Stimulated activated CD4-positive, alpha-beta T cell treated with anti-CD3 and anti-CD28 coated beads, Interleukin-1b, Interleukin-23, amount 100 ng/mL, for 4 hours (primary cell): ENCODE measurements at regions not wholly inside any gene's neighbourhood (a gene's known extent, or its start where the extent isn't known, plus 50 kb on each side); places are given as distances from the start of the nearest gene placed in this dataset.
"Not testable (repeated sequence)": the region's sequence is repeated elsewhere in the genome, so short reads cannot be mapped to it uniquely, and the experiment has no call there.

Source experiments
- DNase-seq, 2 donors: peaks; one replicate each; pipeline ENCODE4 v3.0.0-alpha.2; 2020; ENCODE audit warnings: low read depth in 2 of 2

DNA sequence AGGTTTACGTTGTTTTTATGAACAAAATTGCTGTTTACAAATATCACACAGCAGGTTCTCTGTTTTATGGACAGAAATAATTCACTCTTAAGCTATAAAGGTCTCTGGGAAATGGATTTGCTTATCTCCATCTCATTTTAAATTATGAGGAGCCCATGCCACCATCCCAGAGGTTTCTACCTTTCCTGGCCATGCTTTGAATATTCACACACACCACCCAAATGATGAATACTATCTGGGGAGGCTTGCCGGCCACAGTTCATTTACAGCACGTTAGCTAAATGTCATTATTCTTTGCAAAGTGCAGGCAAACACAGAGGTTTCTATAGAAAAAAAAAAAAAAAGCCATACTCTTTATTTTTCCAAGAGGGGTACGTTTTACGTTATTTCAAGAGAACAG is 1446.7 kb downstream of the FAM181B start:
- no peak for DNase-seq

DNA sequence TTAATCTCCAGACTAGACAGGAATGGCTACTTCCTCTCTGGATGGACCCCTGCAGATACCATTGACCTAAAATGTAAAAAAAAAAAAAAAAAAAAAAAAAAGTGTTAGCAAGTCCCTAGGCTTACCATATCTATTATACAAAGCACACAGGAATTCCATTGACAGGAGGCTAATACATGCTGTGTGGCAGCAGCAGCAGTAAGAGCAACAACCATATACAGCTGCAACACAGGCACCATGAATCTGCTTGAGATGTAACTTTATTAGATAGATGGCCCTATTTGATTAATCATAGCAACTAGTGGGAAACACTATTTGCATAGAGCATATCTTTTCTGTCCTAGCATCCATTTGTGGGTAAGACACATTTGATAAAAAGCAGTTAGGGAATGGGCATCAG is 1447.1 kb downstream of the FAM181B start:
- no peak for DNase-seq

DNA sequence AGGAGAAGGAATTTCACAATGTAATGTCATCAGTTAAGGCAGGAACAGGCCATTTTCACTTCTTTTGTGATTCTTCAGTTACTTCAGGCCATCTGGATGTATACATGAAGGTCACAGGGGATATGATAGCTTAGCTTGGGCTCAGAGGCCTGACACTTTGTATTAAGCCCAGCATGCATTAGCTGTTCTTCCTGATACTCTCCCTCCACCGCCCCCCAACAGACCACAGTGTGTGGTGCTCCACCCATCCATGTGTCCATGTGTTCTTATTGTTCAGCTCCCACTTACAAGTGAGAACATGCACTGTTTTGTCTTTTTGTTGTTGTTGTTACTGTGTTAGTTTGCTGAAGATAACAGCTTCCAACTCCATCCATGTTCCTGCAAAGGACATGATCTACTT is 1453.4 kb downstream of the FAM181B start:
- DNase-seq: not testable (repeated sequence)

DNA sequence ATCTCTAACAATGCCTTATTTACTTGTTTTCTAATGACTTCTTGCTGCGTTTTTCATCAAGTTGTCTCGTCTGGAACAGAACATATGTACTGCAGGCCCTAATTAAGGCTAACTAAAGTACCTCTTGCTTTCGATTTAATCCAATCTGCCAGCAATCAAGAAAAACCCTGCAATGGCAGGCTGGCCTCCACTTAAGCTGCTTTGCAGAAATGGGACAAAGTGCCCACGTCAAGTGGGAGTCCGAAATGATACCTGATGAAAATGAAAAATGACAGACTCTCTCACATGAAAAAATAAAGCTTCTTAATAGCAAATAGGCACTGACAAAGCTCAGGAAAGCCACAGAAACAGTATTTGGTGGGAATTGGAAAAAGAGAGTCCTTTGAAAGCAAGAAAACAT is 1454.7 kb downstream of the FAM181B start:
- DNase-seq: no peak

DNA sequence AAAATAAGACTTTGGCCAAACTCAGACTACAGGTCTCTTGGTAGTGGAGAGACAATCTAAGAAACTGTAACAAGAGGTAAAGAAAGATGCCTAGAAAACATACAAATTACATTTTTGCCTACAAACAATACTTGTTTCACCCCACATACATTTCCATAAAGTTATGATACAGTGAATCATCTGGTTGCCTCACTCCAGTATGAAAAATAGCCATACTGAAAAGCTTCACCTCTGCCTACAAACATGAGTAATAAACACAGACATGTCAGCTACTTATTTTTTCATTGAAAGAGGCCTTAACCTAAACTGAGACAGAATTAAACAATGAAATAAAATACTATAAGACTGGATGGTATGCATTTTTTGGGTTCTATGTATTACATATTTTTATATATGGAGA is 1463.0 kb downstream of the FAM181B start:
- no peak for DNase-seq

DNA sequence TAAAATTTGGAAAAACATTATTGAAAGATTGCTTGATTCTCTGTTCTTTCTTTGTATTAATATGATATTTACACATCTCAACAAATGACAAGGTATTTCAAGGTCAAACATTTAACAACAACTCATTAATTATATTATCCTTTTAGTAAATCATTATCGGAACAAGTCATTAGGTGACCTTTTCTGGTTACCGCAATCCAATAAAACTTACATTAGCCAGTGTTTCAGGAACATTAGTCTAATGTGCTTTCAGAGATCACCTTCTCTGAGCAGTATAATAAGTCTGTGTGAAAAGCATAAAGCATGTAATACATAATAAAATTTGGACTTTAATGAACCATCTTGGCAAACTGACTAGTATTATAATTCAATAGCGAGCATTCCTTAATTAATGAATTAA is 1466.4 kb downstream of the FAM181B start:
- DNase-seq: no peak

DNA sequence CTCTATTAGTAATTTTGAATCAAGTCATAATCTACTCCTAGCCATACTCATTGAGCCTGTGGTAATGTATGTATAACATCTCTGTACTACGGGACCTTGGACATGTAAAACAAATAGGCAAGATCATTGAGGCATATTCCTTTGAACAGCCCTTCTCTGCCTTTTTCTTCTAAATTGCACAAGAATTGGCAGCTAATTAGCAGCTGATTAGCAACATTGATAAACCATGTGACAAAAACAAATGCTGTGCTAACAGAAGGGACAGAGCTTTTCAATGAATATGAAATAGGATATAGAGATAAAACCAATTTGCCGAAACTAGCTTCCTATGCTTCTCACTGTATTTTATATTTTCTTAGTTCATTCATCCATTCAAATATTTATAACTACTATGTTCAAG is 1474.2 kb downstream of the FAM181B start:
- no peak for DNase-seq

DNA sequence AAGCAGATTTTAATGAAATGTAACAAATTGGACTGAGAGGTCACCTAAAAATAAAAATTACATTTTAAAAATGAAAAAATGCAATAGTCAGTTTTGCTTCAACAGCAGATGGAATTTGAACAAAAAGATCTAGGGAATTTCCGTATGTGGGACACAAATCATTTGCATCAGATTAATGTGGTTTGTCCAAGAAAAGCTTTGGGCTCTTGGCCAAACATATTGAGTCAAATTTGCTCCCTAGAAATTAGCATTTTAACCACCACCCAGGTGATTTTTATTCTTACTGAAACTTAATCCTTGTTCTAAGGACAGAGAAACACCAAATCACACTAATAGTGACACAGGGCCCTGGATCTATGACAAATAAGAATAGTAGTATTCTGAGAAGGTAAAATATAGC is 1477.8 kb downstream of the FAM181B start:
- no peak for DNase-seq

DNA sequence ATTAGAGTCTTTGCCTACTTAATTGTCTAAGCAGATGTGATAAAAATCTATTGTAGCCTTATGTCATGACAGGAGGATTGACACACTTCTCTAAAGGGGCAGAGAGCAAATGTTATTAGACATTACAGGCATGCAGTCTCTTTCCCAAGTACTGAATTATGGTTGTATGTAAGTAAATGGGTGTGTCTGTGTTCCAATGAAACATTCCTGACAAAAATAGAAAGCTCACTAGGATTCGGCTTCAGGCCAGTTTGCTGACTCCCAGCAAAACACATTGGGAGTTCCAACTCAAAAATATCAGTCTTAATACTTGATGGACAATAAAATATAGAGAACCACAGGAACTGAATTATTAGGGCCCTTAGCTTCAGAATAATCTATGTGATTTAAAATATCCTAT is 1480.4 kb downstream of the FAM181B start:
- DNase-seq: no peak

DNA sequence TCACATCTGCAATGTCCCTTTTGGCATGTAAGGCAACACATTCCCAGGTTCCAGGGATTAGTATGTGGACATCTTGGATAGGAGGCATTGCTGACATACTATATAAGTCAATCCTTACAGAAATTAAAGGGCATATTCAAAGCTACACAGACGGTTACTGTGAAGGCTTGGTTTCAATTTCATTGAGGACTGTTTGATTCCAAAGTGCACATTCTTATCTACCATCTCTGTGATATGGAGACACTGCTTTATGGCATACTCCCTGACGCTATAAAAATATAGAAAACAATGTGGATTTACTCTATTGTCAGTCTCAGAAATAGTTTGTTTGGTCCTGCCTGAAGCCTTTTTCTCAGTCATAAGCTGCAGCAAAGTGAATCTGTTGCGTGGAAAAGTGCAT is 1486.7 kb downstream of the FAM181B start:
- DNase-seq: no peak

DNA sequence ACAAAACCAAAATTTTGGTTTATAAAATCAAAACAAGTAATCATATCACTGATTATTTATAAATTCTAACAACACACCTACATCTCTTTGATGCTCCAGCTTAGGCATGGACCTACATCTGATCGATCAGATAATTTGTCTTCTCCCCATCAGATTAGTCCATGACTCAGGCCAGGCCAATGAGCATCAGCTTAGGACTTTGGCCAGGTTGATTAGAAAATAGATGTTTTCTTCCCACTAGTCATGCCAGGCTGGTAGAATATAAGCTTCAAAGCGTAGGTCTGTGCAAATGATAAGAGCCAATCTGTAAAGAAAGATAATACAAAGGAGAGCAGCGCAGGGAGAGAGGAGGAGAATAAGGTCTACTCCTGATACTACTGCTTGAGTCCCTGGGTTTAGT is 1487.9 kb downstream of the FAM181B start:
- no peak for DNase-seq

DNA sequence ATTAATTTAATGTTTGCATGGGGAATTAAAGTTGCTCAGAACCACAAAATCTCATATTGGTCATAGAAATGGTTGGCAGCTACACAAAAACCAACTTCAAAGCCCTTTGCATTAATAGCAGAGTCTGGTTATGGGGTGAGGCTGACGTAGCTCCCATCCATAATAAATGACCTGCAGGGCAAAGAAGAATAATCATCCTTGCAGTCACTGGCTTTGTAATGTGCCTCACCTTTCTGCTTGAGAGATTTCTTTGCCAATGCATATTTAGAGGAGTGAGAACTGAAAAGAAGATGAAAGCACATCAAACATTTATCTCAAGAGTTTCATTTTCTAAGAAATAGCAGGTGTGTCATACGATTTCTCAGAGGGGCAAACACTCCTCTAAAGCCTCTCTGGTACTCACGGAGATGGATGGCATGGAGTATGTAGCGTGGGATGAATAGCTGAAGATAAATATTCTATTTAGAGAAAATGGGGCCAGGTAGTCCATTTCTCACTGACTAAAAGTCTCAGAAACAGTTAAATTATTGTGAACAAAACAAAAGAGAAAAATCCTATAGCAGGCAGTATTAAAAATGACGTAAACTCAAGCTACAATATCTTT is 1491.9 kb downstream of the FAM181B start:
- DNase-seq: no peak

DNA sequence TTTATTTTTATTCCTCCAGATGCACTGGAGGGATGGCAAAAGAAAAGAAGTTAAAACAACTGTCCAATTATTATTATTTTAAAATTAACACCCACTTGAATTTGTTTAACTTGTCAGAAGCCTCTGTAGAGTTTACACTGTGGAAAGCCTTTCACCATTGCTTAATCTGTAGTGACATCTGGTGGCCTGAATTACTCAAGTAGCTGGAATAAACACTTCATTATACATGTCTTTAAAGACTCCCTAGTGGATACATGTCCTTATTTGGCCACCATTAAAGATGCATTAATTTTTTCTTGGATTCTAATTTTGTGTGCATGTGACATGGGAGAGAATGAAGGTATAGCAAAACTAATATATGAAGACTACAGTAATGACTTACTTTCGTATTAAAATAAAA is 1496.5 kb downstream of the FAM181B start:
- DNase-seq: no peak

DNA sequence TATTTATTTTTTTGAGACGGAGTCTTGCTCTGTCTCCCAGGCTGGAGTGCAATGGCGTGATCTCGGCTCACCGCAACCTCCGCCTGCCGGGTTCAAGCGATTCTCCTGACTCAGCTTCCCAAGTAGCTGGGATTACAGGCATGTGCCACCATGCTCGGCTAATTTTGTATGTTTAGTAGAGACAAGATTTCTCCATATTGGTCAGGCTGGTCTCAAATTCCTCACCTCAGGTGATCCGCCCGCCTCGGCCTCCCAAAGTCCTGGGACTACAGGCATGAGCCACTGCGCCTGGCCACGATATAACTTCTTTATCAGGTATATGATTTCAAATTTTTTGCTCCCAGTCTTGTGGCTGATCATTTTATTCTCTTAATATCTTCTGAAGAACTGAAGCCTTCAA is 1506.3 kb downstream of the FAM181B start:
- DNase-seq: not testable (repeated sequence)

DNA sequence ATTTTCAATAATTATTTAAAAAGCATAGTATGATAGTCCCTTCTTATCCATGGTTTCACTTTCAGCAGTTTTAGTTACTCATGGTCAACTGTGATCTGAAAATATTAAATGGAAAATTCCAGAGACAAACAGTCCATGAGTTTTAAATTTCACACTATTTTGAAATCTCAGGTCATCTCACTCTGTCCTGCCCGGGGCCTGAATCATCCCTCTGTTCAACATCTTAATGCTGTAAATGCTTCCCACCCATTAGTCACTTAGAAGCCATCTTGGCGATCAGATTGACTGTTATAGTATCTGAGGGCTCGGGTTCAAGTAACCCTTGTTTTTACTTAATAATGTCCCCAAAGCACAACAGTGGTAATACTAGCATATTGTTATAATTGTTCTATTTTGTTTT is 1509.3 kb downstream of the FAM181B start:
- DNase-seq: no peak

DNA sequence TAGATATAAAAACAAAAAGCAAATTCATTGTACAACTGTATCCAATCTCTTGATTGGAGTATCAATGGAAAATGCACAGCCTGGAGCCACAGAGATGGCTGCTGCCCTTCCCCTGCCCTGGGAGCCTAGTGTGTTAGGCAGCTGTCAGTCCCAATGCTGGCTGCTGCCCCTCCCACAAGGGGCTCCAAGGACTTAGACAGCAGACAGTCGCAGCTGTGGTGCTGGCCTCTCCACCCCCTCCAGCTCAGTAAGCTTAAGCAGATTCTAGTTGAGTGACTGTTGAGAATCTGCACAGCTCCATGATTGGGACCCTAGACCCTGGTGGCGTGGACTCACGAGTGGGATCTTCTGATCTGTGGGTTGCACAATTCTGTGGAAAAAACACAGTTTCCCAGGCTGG is 1511.2 kb downstream of the FAM181B start:
- DNase-seq: no peak

DNA sequence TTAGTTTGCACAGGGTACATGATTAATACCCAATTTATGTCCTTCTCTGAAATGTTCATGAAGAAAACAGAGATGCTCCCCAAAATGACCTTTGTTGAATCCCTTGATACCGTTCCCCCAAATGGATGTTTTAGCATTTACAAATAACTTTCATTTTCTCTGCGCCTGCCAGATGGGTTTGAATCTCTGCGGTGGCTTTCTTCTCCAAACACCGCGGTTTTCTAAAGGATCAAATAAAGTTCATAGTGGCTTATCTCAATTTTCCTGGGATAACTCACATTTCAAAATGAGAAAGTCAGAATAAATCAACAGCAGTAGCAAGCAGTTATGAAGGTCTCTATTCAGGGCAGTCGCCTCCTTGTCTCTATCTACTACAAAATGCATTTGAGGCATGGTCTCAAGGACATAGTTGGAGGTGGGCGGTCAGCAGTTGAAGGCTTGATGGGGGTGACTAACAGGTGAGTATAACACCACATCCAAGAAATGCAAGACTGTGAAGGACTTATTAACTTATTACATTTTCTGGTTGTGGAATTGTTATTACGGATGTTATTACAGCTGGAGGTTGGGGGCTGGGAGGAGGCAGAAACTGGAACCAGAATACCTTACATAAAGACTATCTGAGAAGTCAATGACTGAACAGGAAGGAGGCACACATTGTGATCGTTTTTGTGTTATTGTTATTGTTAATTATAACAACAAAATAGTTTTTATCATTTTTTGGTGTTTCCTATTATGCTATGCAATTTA is 1513.3 kb downstream of the FAM181B start:
- no peak for DNase-seq

DNA sequence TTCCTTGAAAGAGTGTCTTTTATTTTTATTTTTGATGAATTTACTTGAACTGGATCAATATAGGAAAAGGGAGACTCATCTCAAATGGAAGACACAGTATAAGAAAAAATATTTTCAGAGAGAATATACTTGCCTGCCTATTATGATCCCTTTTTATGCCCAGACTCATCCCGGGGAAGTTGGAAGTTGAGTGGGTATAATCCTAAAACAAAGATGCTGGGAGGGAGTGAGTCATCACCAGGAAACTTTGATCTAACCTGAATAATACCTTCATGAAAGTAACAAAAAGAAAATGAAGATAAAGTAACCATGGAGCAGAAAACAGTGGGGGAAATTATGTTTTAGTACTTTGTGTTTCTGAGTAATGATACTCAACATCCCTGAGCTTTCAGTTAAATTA is 1514.0 kb downstream of the FAM181B start:
- no peak for DNase-seq

DNA sequence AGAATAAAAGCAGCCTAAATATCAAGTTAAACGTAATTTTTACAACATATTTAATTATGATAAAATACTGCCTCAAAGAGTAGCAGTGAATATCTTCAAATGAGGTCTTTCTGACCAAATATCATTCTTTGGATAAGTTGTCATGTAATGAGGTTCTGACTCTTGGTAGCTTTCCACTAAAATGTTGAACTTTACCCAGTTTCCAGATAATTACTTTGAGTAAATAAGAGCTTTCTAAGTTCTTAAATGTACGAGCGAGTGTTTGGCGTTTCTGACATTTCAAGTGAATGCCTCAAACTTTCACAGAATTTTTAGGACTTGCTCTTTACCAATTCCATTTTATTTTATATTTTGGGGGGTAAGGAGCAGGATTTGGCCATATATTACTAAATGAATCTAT is 1515.2 kb downstream of the FAM181B start:
- DNase-seq: no peak

DNA sequence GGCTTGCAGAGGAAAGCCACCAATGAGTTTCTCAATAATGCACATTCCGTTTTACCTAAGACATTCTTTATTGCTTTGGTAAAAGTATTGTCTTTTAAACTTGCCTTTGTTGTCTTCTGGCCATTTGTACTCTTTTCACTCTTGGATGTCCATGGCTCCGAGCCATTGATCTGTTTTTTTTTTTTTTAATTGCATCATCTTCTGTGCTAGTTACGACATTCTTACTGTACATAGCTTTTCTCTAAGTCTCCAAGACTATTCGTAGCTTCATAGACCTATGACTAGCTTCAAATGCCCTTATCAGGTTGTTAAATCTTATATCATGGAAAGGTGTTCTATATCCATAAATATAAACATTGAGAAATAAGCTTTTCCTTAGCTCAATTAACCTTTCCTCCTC is 1522.6 kb downstream of the FAM181B start:
- DNase-seq: no peak

DNA sequence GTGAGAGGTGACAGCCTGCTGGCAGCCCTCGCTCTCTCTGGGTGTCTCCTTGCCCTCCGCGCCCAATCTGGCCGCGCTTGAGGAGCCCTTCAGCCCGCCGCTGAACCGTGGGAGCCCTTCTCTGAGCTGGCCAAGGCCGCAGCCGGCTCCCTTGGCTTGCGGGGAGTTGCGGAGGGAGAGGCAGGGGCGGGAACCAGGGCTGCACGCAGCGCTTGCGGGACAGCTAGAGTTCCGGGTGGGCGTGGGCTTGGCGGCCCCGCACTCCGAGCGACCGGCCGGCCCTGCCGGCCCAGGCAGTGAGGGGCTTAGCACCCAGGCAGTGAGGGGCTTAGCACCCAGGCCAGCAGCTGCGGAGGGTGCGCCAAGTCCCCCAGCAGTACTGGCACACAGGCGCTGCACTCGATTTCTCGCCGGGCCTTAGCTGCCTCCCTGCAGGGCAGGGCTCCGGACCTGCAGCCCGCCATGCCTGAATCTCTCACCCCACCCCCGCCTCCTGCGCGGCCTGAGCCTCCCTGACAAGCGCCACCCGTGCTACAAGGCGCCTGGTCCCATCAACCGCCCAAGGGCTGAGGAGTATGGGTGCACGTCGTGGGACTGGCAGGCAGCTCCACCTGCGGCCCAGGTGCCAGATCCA is 1526.1 kb downstream of the FAM181B start:
- DNase-seq: no peak

DNA sequence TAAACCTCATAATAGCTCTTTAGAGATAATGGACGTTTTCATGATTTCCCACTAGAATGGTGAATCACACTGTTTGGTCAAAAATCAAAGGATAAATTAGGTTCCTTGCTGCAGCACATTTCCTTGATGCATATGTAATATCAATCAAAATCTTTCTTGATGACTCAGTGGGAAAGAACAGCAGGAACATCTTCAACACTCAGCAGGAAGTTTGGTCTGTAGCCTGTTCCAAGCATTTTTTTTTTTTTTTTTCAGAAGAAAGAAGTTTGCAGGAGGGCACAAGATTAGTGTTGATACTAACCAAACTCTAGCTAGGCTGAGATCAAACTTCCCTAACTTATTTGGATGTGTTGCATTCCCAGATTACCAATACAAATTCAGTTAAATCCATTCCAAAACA is 1529.8 kb downstream of the FAM181B start:
- DNase-seq: no peak

DNA sequence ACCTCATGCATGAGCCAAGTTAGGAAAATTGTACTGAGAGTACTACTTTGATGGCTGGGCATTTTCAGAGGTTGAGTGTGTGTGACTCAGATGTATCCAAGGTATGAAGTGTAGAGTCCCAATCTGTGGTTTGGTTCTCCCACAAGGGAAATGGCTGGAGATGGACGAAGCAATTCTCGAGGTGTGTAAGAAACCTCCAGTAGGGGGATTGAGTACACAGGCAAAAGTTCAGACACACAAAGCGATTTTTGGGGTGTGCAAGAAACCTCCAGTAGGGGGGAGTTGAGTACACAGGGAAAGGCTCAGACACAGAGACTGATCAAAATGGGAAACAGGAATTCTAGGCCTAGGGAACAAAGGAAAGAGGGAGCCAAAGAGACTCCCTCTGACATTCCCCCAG is 1536.3 kb downstream of the FAM181B start:
- no peak for DNase-seq
